ENCODE measurements at regions not wholly inside any gene's neighbourhood (a gene's known extent, or its start where the extent isn't known, plus 50 kb on each side); places are given as distances from the start of the nearest gene placed in this dataset.

- no peak for DNase-seq
- H3K4me1 Mint-ChIP-seq (ENCODE audit: low read depth): no peaks in the 10 kb centered on the region
- no peaks in the 10 kb centered on the region for H3K9me3 Mint-ChIP-seq (ENCODE audit: insufficient read depth)
- peaks cover 3% of the 10 kb centered on the region for H3K27me3 Mint-ChIP-seq (ENCODE audit: low read depth)
- no peaks in the 10 kb centered on the region for H3K36me3 Mint-ChIP-seq (ENCODE audit: low read depth)
- CTCF ChIA-PET: no interaction called here
- no peak overlapping the region for H3K27ac Mint-ChIP-seq
- H3K4me3 Mint-ChIP-seq: no peak overlapping the region
- POLR2A ChIA-PET: no interaction called here
- no peak for ATAC-seq
Observed at GRCh38 chr9:88026118-88026479, 51.8 kb upstream of the CDK20 start.

GRCh38 chr9:88025411-88026117 lies 51.2 kb upstream of the CDK20 start:
- CTCF ChIA-PET: no interaction called here
- H3K27ac Mint-ChIP-seq: no peak overlapping the region
- peaks cover 3% of the 10 kb centered on the region for H3K27me3 Mint-ChIP-seq (ENCODE audit: low read depth)
- ATAC-seq (no peak), DNase-seq (no peak)
- H3K9me3 Mint-ChIP-seq (ENCODE audit: insufficient read depth): no peaks in the 10 kb centered on the region
- no peaks in the 10 kb centered on the region for H3K4me1 Mint-ChIP-seq (ENCODE audit: low read depth)
- no peaks in the 10 kb centered on the region for H3K36me3 Mint-ChIP-seq (ENCODE audit: low read depth)
- H3K4me3 Mint-ChIP-seq: no peak overlapping the region
- POLR2A ChIA-PET: no interaction called here

GRCh38 chr9:88024896-88025295 lies 50.6 kb upstream of the CDK20 start:
- H3K4me1 Mint-ChIP-seq (ENCODE audit: low read depth): no peaks in the 10 kb centered on the region
- no peak for DNase-seq
- H3K27me3 Mint-ChIP-seq (ENCODE audit: low read depth): peaks cover 3% of the 10 kb centered on the region
- H3K4me3 Mint-ChIP-seq: no peak overlapping the region
- H3K9me3 Mint-ChIP-seq (ENCODE audit: insufficient read depth): no peaks in the 10 kb centered on the region
- H3K36me3 Mint-ChIP-seq (ENCODE audit: low read depth): no peaks in the 10 kb centered on the region
- ATAC-seq: no peak
- no peak overlapping the region for H3K27ac Mint-ChIP-seq
- CTCF ChIA-PET: no interaction called here
- POLR2A ChIA-PET: no interaction called here
